ENCODE measurements at regions not wholly inside any gene's neighbourhood (a gene's known extent, or its start where the extent isn't known, plus 50 kb on each side); places are given as distances from the start of the nearest gene placed in this dataset.

DNA sequence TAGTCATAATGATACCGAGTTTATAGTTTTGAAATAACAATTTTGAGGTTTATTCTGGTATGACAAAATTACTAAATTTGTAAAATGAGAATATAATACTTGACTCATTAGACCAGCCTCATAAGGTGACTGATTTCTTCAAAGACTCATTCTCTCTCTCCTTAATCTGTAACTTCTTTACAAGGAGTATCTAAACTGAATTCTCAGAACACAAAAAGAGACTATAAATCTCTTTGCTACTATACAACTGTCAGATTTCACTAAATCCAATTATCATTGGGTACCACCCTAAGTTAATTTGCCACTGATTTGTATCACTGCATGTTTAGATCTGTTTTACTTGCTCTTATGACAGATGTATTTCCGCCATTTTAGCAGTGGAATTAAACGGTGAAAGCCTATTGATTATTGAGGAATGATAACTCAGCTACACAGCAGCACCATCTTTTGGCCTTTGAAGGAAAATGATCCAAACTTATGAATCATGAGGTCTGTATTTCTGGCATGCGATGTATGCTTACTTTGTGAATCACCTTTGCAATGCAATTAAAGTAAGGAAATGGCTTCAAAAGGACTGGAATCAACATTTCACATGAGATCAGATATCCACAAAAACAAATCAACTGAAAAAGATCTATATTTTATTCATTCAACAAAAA is 161.2 kb downstream of the RERGL start:
- TF ChIP-seq, protein P1, sequence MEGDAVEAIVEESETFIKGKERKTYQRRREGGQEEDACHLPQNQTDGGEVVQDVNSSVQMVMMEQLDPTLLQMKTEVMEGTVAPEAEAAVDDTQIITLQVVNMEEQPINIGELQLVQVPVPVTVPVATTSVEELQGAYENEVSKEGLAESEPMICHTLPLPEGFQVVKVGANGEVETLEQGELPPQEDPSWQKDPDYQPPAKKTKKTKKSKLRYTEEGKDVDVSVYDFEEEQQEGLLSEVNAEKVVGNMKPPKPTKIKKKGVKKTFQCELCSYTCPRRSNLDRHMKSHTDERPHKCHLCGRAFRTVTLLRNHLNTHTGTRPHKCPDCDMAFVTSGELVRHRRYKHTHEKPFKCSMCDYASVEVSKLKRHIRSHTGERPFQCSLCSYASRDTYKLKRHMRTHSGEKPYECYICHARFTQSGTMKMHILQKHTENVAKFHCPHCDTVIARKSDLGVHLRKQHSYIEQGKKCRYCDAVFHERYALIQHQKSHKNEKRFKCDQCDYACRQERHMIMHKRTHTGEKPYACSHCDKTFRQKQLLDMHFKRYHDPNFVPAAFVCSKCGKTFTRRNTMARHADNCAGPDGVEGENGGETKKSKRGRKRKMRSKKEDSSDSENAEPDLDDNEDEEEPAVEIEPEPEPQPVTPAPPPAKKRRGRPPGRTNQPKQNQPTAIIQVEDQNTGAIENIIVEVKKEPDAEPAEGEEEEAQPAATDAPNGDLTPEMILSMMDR (IDR thresholded peaks at IDR 0.05 in 4 of 5, conservative IDR thresholded peaks at IDR 0.05 in 1 of 5) = no peak
- TF ChIP-seq POLR2A (IDR thresholded peaks at IDR 0.05) = no peak
